VCaP (cell line): ENCODE measurements at regions not wholly inside any gene's neighbourhood (a gene's known extent, or its start where the extent isn't known, plus 50 kb on each side); places are given as distances from the start of the nearest gene placed in this dataset.

Experiments used
- H3K27ac ChIP-seq: fragments of 450-650 bp; 2 replicates; pipeline ENCODE4 v1.5.1; 2017
- TF ChIP-seq, protein P1 (sequence below): fragments of 450-650 bp; conservative IDR thresholded peaks from 2 replicates; pipeline ENCODE4 v1.5.1; 2017; ENCODE audit warnings: mild to moderate bottlenecking, moderate library complexity

DNA sequence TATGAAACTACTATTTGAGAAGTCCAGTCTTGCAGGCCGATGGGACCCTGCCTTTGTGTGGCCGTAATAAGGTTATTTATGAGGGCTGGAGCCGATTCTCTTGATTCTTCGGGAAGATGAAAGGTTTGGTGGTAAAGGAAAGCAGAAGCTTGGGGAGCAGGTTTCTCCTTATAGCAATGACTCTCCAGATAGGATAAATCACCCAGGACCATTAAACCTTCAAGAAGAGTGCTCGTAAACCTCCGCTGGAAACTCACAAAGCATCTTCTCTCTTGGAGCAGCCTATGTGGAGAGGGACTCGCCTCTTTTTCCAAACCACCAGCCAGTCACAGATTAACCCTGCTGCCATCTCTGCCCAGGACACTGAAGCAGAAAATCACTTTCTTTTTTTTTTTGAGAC, 69.6 kb upstream of the SALL4 start:
- peak overlapping the region; percentile 71 for H3K27ac ChIP-seq
- TF ChIP-seq, protein P1, sequence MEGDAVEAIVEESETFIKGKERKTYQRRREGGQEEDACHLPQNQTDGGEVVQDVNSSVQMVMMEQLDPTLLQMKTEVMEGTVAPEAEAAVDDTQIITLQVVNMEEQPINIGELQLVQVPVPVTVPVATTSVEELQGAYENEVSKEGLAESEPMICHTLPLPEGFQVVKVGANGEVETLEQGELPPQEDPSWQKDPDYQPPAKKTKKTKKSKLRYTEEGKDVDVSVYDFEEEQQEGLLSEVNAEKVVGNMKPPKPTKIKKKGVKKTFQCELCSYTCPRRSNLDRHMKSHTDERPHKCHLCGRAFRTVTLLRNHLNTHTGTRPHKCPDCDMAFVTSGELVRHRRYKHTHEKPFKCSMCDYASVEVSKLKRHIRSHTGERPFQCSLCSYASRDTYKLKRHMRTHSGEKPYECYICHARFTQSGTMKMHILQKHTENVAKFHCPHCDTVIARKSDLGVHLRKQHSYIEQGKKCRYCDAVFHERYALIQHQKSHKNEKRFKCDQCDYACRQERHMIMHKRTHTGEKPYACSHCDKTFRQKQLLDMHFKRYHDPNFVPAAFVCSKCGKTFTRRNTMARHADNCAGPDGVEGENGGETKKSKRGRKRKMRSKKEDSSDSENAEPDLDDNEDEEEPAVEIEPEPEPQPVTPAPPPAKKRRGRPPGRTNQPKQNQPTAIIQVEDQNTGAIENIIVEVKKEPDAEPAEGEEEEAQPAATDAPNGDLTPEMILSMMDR = no peak

DNA sequence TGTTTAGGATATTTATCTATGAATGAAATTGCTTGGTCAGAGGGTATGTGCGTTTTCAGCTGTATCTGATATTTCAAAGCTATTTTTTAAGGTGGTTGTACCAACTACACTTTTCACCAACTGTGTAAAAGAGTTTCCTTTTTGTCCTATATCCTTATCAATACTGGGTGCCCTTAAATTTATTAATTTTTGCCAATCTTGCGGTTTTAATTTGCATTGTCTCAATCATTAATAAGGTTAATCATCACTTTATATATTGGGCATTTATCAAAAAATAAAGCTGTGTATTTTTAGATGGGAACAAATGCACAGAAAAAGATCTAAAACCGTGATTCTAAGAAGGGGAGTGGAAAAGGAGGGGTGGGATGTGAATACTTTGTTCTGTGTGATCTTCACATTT, 66.7 kb upstream of the SALL4 start:
- TF ChIP-seq, protein P1 = no peak
- H3K27ac ChIP-seq = no peak overlapping the region

DNA sequence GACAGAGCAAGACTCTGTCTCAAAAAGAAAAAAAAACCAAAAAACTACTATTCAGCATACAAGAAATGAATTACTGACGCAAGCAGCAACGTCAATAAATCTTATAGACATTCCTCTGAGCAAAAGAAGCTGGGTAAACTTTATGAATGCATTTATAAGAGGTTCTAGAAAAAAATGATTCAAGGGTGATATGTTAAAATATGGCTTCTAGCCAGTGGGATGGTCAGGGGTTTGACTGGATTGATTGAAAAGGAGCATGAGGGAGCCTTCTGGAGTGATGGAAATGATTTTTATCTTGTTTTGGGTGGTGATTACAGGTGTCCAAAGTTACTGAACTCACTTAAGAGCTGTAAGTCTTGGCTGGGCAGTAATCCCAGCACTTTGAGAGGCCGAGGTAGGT, 64.9 kb upstream of the SALL4 start:
- no peak overlapping the region for H3K27ac ChIP-seq
- TF ChIP-seq, protein P1 = no peak

DNA sequence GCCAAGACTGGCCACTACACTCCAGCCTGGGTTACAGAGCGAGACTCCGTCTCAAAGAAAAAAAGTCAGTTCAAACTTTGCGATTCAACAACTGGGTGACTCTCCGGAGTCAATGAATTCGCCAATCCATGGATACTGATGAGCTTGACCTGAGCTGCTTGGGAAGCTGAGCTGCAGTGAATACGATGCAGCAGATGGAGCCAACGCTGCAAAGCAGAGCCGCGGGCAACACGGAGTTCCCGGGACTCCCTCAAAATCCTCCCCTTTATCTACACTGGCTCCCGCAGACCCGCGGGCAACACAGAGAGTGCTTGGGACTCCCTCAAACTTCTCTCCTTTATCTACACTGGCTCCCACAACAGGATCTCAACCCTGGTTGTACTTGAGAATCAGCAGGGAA, 62.6 kb upstream of the SALL4 start:
- TF ChIP-seq, protein P1 = no peak
- no peak overlapping the region for H3K27ac ChIP-seq

DNA sequence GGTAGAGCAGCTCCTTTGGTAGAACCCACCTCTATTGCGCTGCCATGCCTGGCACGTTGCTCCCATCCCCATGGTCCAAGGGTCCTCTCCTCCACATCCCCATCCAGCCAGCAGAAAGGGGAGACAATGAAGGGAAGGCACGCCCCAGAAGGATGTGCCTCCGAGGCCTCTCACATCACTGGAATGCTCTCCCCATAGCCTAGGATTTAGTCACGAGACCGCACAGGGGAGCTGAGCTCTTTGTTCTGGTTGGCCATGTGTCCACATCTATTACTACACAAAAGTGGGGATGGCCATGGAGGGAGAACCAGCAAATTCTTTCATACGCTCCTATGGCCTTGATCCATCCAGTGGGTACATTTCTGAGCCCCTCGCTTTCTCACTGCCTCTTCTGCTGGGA, 60.5 kb upstream of the SALL4 start:
- TF ChIP-seq, protein P1 = no peak
- no peak overlapping the region for H3K27ac ChIP-seq

DNA sequence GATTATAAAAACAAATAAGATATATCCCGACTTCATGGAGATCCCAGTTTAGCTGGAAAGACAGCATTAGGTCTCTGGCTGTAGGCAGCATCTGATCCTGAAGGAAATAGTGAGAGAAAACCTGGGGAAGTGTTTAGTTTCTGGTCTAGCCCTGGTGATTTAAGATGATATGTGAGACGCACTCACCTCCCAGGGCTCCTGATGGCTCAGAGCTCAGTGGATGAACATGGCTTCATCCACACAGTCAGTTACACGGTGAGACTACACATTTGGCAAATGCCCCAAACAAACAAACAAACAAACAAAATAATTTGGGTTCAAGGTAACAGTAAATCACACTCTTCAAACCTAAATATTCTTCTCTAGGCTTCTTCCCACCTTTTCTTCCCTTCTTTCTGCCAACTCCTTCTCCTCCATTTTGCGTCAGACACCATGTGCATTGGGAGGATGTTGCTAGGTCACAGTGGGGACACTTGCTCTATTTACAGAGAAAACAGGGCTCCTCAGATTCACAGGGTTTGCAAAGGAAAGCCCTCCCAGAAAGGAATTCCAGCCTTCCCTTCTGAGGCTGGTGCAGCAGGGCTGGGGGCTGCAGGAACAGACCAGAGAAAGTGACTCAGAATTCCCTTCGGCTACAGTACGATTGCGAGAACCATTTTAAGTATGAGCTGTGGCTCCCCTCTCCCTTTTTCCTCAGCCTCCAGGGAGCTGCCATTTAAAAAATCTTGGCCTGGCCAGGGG, 59.6 kb upstream of the SALL4 start:
- TF ChIP-seq, protein P1 = no peak
- H3K27ac ChIP-seq = no peak overlapping the region

DNA sequence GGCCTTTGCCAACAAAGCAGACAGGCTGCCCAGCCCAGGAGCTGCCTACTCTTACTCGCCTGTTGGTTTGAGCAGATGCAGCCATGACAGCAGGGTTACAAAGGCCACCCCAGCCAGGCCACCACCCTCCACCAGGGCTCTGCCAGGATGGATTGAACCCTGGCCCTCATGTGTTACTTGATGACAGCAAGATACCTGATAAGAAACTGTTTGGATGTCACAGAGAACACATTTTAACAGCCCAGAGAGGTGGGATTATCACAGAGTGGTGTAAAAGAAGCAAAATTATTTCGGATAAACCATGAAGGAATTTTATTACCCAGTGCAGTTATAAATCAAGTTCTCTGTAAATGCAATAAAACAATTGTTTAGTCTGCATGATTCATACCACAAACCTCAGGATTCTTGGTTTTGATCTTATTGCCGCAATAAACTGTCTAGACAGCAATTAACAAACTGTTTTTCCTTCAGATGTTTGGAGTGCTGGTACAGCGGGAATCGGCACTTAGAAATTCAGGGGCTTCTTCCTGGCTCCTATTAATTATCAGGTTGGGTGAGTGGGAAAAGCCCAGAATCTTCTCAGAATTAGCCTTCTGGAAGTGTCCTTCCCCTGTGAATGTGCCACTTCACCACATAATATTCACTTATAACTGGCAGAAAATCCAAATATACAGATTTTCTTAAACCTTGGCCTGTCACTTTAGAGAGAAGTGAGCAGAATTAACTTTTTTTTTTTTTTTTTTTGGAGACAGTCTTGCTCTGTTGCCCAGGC, 58.0 kb upstream of the SALL4 start:
- TF ChIP-seq, protein P1 = no peak
- H3K27ac ChIP-seq = no peak overlapping the region
